GM18519 (cell line): ENCODE measurements at regions not wholly inside any gene's neighbourhood (a gene's known extent, or its start where the extent isn't known, plus 50 kb on each side); places are given as distances from the start of the nearest gene placed in this dataset.

Experiments
- ATAC-seq: cut with Tn5 transposase; IDR thresholded peaks from one replicate; pipeline ENCODE4 v1.9.1; 2021; ENCODE audit warnings: mild to moderate bottlenecking, moderate library complexity; ENCODE audit not compliant: unreplicated experiment, low FRiP score

DNA sequence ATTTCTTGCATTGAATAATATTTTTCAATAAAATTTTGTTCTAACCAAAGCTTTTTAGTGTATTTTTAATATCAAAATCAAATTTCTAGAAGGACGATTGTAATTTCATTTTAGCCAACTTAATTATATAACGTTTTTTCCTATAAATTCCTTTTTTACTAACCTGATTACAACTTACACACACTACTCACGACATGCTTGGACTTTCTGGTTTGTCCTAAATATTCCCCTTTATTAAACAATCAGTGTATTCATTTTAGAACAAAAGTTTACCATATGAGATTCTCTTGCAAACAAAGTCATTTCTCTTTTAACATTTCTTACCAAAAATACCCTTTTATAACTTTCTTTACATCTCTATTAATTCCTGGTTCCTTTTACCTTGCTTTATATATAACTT is 173.7 kb downstream of the PWWP3B start:
- ATAC-seq = no peak

GRCh38 chrX:106356580-106356979 is 188.5 kb downstream of the PWWP3B start:
- no peak for ATAC-seq

DNA sequence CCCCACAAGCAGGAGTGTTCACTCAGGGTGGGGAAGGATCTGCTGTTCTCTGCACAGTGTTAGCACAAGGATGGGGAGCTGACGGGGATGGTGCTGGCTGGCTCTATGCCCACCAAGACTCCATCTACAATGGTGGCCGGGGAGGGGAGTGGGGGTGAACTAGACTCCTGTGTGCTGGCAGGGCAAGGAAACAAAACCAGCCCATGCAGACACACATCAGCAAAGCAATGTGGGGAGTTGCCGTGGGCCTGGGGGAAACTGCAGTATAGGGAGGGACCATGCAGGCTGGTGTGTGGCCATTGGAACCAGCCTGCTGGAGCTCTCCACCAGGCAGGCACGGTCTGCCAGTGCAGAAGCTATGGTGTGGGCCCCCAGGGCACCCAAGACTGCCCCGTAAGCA is 195.1 kb downstream of the PWWP3B start:
- no peak for ATAC-seq

- ATAC-seq = no peak
Measured at GRCh38 chrX:106378616-106379015, 210.5 kb downstream of the PWWP3B start.

- ATAC-seq = no peak
Measured at GRCh38 chrX:106391284-106391911, 220.4 kb upstream of the RADX start.

DNA sequence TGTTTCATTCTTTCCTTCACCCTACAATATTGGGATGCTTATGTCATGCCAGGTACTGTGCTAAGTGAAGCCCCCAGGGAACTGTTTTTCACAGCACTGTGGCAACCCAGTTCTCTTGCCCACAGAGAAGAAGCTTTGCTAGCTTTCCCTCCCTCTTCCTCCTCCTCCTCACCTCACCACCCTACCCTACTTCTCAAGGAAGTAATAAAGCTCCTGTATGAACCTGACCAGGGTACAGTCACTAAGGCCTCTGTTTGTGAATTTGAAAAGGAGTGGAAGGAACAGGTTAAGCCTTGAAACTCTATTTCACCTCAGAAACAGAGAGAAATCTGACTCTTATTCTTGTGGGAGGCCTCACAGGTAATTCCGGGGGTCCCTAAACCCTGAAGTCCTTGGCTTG is 219.4 kb upstream of the RADX start:
- no peak for ATAC-seq

DNA sequence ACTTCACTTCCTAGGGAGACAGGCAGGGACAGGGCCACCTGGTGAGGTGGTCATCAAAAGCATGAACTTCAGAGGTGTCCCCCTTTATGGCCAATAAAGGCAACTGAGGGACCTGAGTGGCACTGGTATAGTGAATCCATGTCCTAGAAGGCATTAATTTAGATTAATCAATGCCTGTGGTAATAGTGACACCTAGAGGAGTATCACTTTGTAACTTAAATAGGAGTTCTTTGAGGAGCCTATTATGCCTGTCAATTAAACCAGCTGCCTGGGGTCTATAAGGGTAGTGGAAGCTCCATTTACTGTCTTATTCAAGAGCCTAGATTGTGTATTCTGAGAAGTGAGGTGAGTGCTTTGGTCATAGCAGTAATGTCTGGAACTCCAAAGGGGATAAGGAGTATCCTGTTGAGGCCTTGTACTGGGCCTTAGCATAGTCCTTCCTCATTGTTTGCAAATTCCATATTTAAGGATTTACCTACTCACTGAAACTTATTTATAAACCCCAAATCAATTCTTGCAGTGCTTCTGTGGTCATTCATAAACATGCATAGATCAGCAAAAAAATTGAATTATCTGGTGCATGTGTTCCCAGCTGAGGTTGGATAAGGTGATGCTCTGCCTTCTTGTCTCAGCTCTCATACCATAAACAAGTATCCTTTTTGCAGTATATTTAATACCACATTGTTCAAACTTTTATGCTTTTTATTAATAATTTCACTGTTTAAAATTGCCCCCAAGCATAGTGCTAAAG is 213.8 kb upstream of the RADX start:
- ATAC-seq = no peak

GRCh38 chrX:106401965-106402559 is 209.7 kb upstream of the RADX start:
- ATAC-seq = no peak

GRCh38 chrX:106404512-106404911 is 207.3 kb upstream of the RADX start:
- ATAC-seq = no peak

DNA sequence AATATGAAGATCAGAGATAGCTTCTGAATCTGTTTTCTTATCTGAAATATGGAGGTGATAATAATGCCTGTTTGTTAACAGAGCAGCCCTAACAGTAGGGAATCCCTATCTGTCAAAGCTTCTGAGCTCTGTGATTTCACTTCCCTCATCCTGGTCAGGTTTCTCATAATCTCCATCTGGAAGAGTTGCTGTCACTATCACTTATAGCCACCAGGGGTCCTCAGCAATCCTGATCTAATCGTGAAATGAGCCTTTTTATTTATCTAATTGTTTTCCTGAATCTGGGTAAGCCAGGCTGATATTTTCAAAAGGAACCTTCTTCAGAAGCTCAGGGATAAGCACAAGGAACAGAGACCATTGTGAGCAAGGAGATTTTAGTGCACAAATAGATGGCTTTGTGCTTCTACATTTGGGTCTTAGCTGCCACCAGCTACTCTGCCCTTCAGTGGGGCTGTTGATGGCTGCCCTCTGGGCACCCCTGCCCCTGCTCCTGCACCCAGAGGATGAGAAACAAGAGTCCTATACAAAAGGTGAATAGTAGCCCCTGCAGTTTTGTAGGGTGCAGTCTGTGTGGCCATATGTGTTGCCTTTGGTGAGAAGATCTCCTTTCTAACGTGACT is 196.4 kb upstream of the RADX start:
- peak; percentile 77 for ATAC-seq

DNA sequence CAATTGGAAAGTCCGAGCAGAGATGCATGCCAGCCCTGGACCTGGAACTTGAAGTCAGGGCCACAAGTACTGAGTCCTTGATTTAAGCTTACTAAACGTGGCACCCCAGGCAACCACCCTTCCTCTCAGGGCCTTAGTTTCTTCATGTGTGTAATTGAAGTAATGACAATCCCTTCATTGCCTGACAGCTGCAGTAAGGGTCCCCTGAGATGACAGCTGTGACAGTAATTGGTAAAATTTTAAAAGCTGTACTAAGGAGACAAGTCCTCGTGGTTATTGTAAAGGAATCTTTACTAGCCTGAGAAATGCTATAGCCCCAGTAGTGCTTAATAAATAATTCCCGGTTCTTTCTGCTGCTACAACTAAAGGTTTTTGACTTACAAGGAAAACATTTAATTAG is 175.1 kb upstream of the RADX start:
- ATAC-seq = no peak

DNA sequence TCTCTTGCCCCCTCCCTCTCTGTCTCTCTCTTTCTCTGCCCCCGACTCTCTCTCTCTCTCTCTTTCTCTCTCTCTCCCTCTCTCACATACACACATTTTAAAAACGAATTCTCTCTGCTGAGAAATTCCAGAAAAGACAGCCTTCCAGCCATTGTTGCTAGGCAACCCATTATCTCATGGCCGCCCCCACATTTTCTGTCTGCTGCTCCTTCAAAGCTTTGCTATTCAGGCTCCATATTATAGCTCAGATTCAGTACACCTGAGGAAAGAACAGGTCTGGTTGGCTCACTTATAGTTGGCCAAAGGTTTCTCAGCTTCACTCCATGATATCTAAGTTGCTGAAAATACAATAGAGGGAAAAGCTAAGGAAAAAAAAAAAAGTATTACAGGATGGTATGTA is 174.4 kb upstream of the RADX start:
- no peak for ATAC-seq

DNA sequence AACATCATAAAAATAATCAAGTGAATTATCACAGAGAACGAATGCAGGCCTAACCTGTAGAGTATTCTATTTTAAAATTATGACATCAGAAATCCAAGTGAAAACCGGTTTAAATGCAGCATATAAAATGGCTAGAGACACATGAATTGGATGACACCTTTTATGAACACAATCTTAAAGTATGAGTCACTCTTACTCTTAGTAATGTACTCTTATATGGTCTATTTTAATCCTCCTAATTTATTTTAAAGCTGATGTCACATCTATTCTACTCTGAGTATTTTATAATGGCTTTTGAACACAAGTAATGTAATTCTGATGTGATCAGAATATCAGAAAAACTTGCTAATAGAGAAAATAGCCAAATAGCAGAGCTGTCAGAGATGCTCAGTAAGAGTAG is 161.4 kb upstream of the RADX start:
- no peak for ATAC-seq

- no peak for ATAC-seq
Measured at GRCh38 chrX:106451933-106452332, 159.8 kb upstream of the RADX start.

DNA sequence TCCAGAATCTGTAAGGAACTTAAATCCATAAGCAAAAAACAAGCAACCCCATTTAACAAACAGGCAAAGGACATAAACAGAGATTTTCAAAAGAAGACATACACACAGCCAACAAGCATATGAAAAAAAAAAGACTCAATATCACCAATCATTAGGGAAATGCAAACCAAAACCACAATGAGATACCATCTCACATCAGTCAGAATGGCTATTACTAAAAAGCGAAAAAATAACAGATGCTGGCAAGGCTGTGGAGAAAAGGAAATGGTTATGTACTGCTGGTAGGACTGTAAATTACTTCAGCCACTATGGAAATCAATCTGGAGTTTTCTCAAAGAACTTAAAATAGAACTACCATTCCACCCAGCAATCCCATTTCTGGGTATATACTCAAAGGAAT is 156.8 kb upstream of the RADX start:
- no peak for ATAC-seq

- ATAC-seq = no peak
Measured at GRCh38 chrX:106457802-106458201, 154.0 kb upstream of the RADX start.

DNA sequence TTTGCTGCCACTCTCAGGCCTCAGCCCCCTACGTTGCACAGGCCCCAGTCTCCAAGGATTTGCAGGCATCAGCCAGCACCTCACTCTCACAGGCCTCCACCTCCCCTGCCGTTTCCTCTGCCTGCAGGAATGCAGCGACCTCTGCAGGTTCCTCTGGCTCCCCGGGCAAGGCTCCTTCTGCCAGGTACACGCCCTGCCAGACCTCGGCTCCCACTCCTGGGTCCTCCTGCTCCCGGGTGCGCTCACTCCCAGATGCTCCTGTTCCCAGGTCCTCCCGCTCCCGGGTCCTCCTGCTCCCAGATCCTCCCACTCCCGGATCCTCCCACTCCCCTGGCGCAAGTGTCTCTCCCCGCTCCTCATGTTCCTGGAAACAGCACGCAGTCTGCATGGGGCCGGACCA is 144.4 kb upstream of the RADX start:
- no peak for ATAC-seq

DNA sequence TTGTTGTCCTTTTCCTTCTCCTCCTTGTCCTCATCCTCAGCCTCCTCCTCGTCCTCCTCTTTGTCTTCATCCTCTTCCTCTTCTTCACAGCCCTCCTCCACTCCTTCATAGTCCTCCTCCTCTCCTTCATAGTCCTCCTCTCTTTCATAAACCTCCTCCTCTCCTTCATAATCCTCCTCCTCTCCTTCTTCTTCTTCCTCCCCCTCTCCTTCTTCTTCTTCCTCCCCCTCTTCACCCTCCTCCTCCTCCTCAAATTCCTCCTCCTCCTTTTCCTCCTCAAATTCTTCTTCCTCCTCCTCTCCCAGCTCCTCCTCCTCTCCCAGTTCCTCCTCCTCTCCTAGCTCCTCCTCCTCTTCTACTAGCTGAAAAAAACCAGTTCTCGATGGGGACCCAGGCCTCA is 143.8 kb upstream of the RADX start:
- ATAC-seq = no peak

GRCh38 chrX:106468433-106468832 is 143.3 kb upstream of the RADX start:
- no peak for ATAC-seq

DNA sequence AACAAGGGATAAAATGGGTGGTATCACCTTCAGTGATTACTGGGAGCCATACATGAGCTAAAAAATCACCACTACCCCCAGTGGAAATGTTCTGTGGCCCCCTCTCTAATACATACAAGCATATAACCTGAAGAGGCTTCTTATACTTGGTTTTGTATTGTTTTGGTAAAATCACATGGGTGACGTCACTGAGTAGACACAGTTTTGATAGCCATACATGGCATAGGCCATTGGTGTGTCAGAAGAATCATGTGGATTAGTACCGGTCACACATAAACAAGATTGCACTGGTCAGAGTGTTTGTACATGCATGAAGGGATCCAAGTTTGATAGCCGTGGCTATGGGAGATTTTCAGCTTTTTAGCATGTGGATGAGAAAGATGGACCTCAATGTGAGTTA is 131.9 kb upstream of the RADX start:
- no peak for ATAC-seq

DNA sequence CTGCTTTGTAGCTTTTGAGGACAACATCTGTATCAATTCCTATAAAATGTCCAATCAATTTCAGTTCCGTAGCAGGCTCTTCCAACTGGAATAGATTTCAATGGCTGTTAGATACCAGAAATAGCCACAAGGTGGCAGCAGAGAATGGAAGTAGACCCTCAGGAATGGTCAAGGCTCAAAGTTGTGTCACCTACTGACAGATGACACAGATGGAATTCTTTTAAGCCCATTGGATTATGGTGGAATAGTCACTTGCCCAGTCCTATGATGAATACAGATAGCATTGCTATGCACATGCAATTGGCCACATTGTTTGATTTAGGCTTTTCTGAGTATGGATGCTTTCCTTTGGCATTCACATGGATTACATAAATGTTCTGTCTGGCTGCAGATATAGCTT is 130.4 kb upstream of the RADX start:
- no peak for ATAC-seq

GRCh38 chrX:106484233-106484632 is 127.5 kb upstream of the RADX start:
- ATAC-seq = peak; percentile 98
